Adrenal gland (tissue), 9 donors: ENCODE measurements at regions not wholly inside any gene's neighbourhood (a gene's known extent, or its start where the extent isn't known, plus 50 kb on each side); places are given as distances from the start of the nearest gene placed in this dataset.
"Not testable (repeated sequence)": the region's sequence is repeated elsewhere in the genome, so short reads cannot be mapped to it uniquely, and the experiment has no call there.

Experiments
- DNase-seq, 7 donors: peaks; one replicate each; pipeline ENCODE4 v3.0.0-alpha.2; 2019 to 2020
- H3K27ac ChIP-seq, 5 donors: fragments of 200-600 bp; sonication (generic) in 4 of 5; 1 replicate in 3 of 5; 2 replicates in 2 of 5; pipeline versions ENCODE4 v1.5.1 to v1.8.0; 2016 to 2020; ENCODE audit warnings: mild to moderate bottlenecking in 1 of 5
- H3K27me3 ChIP-seq: fragments of 200-600 bp; 2 replicates; pipeline ENCODE4 v1.8.0; 2021
- H3K36me3 ChIP-seq, 2 donors: fragments of 200-600 bp; replicated peaks in 1 of 2; 1 replicate in 1 of 2; 2 replicates in 1 of 2; pipeline versions ENCODE4 v1.5.1 to v1.8.0; 2018 to 2022
- H3K4me1 ChIP-seq, 2 donors: fragments of 200-600 bp; replicated peaks in 1 of 2; 1 replicate in 1 of 2; 2 replicates in 1 of 2; pipeline versions ENCODE4 v1.5.1 to v1.8.0; 2018 to 2021
- H3K4me3 ChIP-seq, 4 donors: fragments of 200-600 bp; sonication (generic) in 3 of 4; one replicate each; pipeline ENCODE4 v1.5.1; 2016 to 2018
- H3K9me3 ChIP-seq, 3 donors: fragments of 200-600 bp; sonication (generic) in 1 of 3; replicated peaks in 1 of 3; 1 replicate in 2 of 3; 2 replicates in 1 of 3; pipeline versions ENCODE4 v1.5.1 to v1.8.0; 2016 to 2021
- CTCF ChIP-seq, 6 experiments: fragments of 450-650 bp in 4 of 6; fragments of 200-600 bp in 2 of 6; sonication (generic) in 1 of 6; IDR thresholded peaks; 1 replicate in 5 of 6; 2 replicates in 1 of 6; pipeline versions ENCODE4 v1.5.1 to v1.8.0; 2016 to 2021; ENCODE audit warnings: antibody characterized with exemption in 6 of 6, mild to moderate bottlenecking in 2 of 6, moderate library complexity in 1 of 6
- POLR2A ChIP-seq, 2 donors: fragments of 450-650 bp; IDR thresholded peaks; one replicate each; pipeline ENCODE4 v1.6.1; 2017; ENCODE audit warnings: antibody characterized with exemption in 2 of 2, mild to moderate bottlenecking in 2 of 2, moderate library complexity in 1 of 2
- WGBS, 4 donors: extraction: QIAGEN DNeasy Blood & Tissue Kit in 2 of 4; methylation state at CpG; one replicate each; pipeline versions ENCODE4 v1.1.5 to v1.1.7; 2013 to 2017; 5-methylcytosine and 5-hydroxymethylcytosine counted together
- intact Hi-C, 2 donors: fragments of 100-400 bp; cut with DNase I; formaldehyde crosslinking; loops; one replicate each; pipeline versions ENCODE4 v1.14.1 to v1.15.0; 2022 to 2023
- donor health status: healthy with polysubstance abuse.
- donor health status: Bipolar disorder and iron deficiency.
- donor health status: DM: yes; HTN: yes; CAD: no.
- donor health status: DM: no; HTN: no; CAD: no.
- donor health status: DM: no; HTN: no; CAD: no.

DNA sequence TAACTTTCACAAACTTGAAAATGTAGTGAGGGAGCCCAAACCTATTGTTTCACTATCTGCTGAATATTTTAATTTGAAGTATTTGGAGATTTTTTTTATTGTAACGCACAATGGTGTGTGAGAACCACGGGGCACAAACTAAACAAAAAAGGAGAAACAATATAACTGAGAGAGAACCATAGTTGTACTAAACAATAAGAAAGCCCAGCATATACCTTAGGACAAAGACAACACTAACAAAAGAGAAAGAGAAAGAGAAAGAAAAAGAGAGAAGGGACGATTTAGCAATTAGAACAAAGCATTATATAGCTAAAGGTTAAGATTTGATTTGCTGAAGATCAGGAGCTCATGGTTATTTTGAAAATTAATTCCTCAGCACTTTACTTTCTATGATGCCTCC lies 906.0 kb upstream of the NXPH2 start:
- Histone ChIP-seq H3K4me3 (no peak overlapping the region), H3K36me3 (no peaks in the 10 kb centered on the region), H3K27me3 (no peaks in the 10 kb centered on the region), H3K27ac (no peak overlapping the region), H3K9me3 (no peaks in the 10 kb centered on the region), H3K4me1 (no peaks in the 10 kb centered on the region)
- DNase-seq, result no peak
- 75 to 82% (median 78%) methylated on average over 3 of the region's 3 CpGs for WGBS, 4 donors
- intact Hi-C loops, result no loop called here
- no peak for TF ChIP-seq CTCF (IDR thresholded peaks at IDR 0.05)
- no peak for TF ChIP-seq POLR2A (IDR thresholded peaks at IDR 0.05)

- Histone ChIP-seq H3K36me3 (no peaks in the 10 kb centered on the region), H3K27ac (no peak overlapping the region), H3K9me3 (no peaks in the 10 kb centered on the region), H3K27me3 (no peaks in the 10 kb centered on the region), H3K4me3 (no peak overlapping the region), H3K4me1 (no peaks in the 10 kb centered on the region)
- DNase-seq, result no peak
- 74 to 82% (median 77%) methylated on average over 5 of the region's 5 CpGs for WGBS, 4 donors
- no peak for TF ChIP-seq CTCF (IDR thresholded peaks at IDR 0.05)
- no peak for TF ChIP-seq POLR2A (IDR thresholded peaks at IDR 0.05)
- intact Hi-C loops, result no loop called here
Observed at GRCh38 chr2:139685090-139685983, 905.1 kb upstream of the NXPH2 start.

DNA sequence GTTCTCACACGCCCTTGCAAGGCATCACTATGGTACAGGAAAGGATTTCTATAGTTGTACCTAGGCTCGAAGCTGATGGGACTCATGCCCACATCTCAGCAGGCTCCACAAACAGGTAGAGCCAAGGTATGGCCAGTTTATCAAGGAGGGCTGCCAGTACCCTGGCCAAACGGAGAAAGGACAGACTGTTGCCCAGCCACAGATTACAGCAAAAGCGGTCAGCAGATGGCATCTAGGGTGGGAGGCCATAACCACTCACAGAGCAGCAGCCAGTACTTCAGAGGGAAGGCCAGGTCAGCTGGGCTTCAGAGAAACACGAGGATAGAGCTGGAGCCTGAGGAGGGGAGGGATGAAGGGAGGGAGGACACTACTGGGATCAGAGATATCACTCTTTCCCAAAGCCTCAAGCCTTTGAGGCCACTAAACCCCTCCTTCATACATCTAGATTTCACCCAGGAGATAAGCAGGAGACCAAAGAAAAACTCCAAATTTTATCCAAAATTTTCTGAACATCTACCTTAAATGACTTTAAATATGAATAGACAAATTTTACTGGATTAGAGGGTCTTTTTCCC lies 904.2 kb upstream of the NXPH2 start:
- no peaks in the 10 kb centered on the region for H3K9me3 ChIP-seq
- intact Hi-C loops, result no loop called here
- no peaks in the 10 kb centered on the region for H3K4me1 ChIP-seq
- H3K36me3 ChIP-seq, result no peaks in the 10 kb centered on the region
- no peak for TF ChIP-seq POLR2A (IDR thresholded peaks at IDR 0.05)
- no peak overlapping the region for H3K4me3 ChIP-seq
- H3K27me3 ChIP-seq, result no peaks in the 10 kb centered on the region
- WGBS, 4 donors, result 59 to 65% (median 61%) methylated on average over 5 of the region's 5 CpGs
- no peak overlapping the region for H3K27ac ChIP-seq
- DNase-seq, result no peak

- no peak overlapping the region for H3K27ac ChIP-seq
- no peak for DNase-seq
- intact Hi-C loops, result no loop called here
- no peak for TF ChIP-seq CTCF (IDR thresholded peaks at IDR 0.05)
- TF ChIP-seq POLR2A (IDR thresholded peaks at IDR 0.05), result no peak
- no peaks in the 10 kb centered on the region for H3K36me3 ChIP-seq
- no peaks in the 10 kb centered on the region for H3K9me3 ChIP-seq
- peaks cover 0 to 6% of the 10 kb centered on the region in 2 donors for H3K4me1 ChIP-seq
- no peaks in the 10 kb centered on the region for H3K27me3 ChIP-seq
- H3K4me3 ChIP-seq, result no peak overlapping the region
Observed at GRCh38 chr2:139674577-139674976, 894.4 kb upstream of the NXPH2 start.

- H3K4me1 ChIP-seq, H3K4me3 ChIP-seq, H3K9me3 ChIP-seq, intact Hi-C loops, H3K27ac ChIP-seq, DNase-seq, H3K36me3 ChIP-seq, H3K27me3 ChIP-seq: not testable (repeated sequence)
- WGBS, 4 donors, result 76 to 86% (median 84%) methylated on average over 4 of the region's 4 CpGs
Observed at GRCh38 chr2:139673447-139673846, 893.3 kb upstream of the NXPH2 start.
